DMS 273 (cell line): ENCODE measurements at regions not wholly inside any gene's neighbourhood (a gene's known extent, or its start where the extent isn't known, plus 50 kb on each side); places are given as distances from the start of the nearest gene placed in this dataset.

ENCODE experiments used
- DNase-seq: peaks from one replicate; lab custom pipeline; 2025; ENCODE audit not compliant: unreplicated experiment; lab: John Stamatoyannopoulos, UW

- no peak for DNase-seq
Measured at GRCh38 chr6:71114986-71115385, 158.1 kb upstream of the B3GAT2 start.

GRCh38 chr6:71119560-71119959 is 162.7 kb upstream of the B3GAT2 start:
- no peak for DNase-seq

DNA sequence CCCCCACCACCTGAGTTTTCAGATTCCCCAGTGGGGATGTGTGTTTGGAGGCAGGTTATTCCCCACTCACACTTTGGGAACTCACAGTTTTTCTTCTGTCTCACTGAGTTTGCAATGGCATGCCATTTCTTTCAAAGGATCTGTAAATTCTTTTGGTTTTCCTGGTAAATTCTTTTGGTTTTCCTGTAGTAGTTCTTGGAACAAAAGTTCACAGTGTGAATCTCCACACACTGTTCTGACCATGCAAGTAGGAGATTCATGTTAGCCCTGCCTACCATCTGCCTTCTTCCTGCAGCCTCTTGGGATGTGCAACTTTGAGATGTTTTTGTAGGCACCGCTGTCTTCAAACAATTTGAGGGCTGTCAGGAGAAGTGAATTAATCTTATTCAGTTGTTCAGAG is 165.6 kb upstream of the OGFRL1 start:
- no peak for DNase-seq

DNA sequence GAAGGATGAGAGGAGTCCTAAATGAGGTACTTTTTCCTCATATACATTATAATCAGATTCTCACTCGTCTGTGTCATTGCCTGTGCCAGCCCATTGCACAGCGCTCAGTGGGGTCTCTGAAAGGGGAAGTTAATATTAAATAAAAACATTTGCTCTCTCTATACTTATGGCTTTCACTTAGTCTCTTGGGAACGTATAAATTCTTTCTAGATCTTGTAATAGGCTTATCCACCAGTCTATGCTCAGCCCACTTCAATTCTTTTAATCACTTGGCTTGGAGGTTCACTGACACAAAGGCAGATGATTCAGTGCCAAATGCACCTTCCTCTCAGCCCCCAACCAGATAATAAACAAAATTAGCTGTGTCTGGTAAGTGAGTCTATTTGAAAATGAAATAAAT is 164.3 kb upstream of the OGFRL1 start:
- DNase-seq: no peak

DNA sequence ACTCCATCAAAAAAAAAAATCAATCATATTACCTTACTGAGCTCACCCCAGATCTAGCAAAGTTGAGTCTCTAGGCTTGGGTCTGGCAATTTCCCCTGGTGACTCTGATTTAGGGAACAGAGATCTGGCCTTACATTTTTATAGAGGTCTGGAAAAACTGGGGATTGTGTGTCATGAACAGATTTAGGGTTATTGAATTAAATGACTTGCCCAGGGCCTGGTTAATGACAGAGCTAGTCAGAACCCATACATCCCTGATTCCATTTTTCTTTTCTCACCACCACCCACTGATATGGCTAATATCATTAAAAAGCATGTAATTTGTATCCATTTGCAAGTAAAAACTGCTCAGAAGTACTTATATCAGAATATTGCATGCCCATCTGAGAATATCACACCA is 163.4 kb upstream of the OGFRL1 start:
- no peak for DNase-seq

GRCh38 chr6:71126506-71126905 is 162.1 kb upstream of the OGFRL1 start:
- DNase-seq: peak; percentile 72

GRCh38 chr6:71127374-71127773 is 161.2 kb upstream of the OGFRL1 start:
- no peak for DNase-seq

DNA sequence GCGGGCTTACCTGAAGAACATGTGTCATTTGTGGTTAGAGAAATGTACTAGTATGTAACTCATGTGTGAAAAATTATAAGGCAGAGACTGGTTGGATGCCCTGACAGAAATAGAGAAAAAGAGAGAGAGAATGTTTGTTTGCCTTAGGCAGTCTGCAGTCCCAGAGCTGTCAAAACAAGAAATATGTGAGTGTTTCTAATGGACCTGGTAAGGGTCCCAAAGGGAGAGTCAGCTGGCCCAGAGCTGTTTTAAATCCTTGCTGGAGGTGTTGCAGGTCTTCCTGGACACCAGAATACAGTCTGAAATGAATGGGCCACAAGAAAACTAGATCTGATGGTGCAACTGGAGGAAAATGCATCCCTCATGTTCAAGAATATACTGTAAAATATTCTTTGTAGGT is 158.3 kb upstream of the OGFRL1 start:
- no peak for DNase-seq

GRCh38 chr6:71134929-71135642 is 153.5 kb upstream of the OGFRL1 start:
- peak; percentile 45 for DNase-seq

GRCh38 chr6:71137973-71138372 is 150.6 kb upstream of the OGFRL1 start:
- no peak for DNase-seq

DNA sequence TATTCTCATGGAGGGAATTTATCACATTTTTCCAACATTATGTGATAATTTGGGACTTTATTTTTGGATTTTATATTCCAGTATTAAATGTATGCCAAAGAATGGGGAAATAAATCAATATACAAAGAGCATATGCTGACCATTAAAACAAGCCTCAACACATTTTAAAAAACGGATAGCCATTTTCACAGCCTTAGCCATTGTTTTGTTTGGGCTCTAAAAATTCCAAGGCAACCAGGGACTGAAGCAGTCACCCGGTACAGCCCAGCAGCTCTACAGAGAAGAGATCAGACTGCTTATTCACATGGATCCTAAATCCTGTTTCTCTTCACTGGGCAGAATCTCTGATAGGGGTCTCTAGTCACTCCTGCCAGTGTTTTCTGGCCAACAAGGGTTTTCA is 150.2 kb upstream of the OGFRL1 start:
- DNase-seq: no peak

DNA sequence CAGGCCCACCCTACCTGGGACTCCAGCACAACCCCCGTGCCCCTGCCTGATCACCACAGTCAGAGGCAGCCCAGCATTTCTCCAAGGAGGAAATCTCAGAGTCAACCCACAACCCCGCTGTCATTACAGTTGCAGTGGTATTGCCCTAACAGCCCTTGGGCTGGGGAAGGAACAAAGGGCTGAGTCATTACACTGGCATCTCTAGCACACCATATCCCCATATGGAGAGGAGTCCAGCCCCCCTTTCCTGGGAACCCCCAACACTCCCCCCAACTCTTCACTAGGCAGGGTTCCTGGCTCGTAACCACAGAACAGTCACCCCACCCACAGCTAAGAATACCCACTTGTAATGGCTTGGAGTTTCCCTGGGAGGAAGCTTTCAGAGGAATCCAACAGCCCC is 149.4 kb upstream of the OGFRL1 start:
- no peak for DNase-seq

- DNase-seq: no peak
Measured at GRCh38 chr6:71153755-71154325, 134.8 kb upstream of the OGFRL1 start.

DNA sequence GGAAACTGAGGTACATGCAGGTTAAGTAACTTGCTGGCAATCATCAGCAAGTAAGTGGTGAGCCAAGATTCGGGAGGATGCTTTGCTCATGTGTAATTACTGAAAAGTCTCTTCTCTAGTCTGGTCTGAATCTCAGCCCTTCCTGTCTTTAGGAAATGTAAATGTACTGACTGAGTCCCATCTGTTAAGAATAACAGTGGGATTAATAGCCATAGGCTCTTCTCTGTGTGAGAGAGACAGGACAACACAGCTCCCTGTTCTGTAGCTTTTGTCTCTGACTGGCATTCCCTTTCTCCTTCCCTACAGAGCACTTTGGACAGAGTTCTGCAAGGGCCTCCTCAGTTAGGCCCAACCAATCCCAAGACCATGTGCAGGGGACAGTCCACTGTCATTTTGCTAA is 131.3 kb upstream of the OGFRL1 start:
- peak; percentile 36 for DNase-seq

DNA sequence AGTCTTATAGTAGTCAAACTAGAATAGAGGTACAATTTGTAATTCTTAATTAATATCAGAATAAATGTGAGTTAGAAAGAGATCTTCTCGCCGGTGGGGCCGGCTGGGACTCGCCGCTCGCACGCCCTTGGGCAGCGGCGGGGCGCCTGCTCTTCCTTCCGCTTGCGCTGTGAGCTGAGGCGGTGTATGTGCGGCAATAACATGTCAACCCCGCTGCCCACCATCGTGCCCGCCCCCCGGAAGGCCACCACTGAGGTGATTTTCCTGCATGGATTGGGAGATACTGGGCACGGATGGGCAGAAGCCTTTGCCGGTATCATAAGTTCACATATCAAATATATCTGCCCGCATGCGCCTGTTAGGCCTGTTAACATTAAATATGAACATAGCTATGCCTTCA is 123.7 kb upstream of the OGFRL1 start:
- no peak for DNase-seq

DNA sequence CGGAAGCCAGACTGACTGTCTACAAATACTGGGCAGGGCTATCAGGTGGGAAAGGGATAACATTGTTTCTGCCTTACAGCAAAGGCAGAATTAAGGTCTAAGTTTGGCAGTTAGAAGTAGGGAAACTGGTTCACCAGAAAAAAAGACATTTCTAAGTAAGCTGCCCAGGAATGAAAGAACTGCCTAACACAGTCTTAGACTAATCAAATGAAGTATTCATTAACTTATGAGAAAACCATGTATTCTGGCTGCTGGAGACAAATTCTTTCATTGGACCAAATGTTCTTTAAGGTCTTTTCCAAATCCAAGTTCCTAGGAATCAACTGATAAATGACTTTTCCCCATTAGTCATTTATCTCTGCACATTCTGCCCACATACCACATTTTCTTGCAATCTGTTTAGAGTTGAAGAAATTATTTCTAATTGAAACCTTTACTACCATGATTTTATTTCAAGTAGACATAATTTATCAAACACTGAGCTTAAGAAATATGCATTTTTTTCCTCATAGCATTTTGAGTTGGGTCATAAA is 120.3 kb upstream of the OGFRL1 start:
- DNase-seq: no peak

DNA sequence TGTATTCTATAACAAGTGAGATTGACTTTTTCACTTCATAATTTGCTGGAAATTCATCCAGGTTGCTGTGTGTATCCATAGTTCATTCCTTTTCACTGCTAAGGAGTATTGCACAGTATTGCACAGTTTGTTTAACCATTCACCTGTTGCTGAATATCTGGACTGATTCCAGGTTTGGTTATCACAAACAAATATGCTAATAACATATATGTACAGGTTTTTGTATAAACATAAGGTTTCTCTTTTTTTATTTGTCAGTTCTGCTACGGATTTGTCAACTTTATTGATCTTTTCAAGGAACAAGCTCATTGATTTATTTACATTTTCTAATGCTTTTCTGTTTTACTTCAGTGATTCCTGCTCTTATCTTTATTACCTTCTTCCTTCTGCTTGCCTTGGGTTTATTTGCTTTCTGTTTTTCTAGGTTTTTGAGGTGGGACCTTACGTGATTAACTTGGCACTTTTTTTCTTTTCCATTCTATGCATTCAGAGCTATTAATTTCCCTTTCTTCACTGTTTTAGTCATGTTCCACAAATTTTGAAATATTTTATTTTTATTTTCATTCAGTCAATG is 117.0 kb upstream of the OGFRL1 start:
- DNase-seq: no peak

- DNase-seq: no peak
Measured at GRCh38 chr6:71179249-71179885, 109.2 kb upstream of the OGFRL1 start.

DNA sequence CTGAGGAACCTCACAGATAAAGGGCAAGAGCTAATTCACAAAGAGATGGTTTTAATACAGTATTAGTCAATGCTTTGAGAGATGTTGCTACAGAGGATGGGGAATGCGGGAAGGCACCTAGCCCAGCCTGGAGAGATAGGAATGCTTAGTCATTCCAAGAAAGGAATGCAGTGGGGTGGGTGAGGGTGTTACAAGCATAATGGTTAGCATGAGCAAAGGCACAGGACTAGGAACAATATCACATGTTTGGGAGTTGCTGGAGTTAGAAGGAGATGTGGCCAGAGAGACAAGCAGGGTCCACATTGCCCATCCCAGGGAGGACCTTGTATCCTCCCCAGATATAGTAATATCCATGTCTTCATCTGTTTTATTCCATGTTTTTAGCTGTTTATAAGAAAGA is 107.0 kb upstream of the OGFRL1 start:
- DNase-seq: peak; percentile 3

GRCh38 chr6:71187141-71187540 is 101.5 kb upstream of the OGFRL1 start:
- no peak for DNase-seq

DNA sequence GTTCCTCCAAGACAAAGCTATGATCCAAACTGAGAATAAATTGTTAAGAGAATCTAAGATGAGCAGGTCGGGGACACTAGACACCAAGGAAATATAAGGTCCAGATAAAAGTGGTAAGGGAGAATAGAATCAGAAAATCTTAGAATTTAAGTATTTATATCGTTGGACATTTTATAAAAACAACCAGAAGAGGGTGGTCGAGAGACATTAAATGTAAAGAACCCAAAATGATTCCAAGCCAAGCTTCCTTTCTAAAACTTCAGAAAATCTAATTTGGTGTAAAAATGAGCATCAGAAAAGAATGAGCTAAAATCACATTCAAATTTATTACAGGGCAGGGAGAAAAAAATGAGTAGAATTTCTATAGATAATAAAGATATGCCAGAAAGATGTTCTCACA is 97.8 kb upstream of the OGFRL1 start:
- peak; percentile 71 for DNase-seq

DNA sequence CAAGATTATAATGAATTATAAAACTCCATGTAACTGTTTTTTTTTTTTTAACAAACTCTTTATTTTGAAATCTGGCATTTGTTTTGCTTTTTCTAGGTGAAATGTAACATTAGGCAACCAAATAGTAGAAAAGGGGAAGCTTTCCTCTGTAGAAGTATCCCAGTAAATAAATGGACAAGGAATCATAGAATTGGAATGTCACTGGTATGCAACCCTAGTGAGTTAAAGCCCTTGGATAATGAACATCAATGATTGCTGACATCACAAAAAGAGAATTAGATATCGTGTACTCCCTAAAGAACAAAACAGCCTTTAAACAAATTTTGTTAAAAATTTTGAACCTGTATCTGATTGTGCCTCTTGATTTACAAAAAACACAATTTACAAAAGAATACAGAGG is 93.9 kb upstream of the OGFRL1 start:
- no peak for DNase-seq
